Lung microvascular endothelial cell (primary cell): ENCODE measurements at regions not wholly inside any gene's neighbourhood (a gene's known extent, or its start where the extent isn't known, plus 50 kb on each side); places are given as distances from the start of the nearest gene placed in this dataset.
"Not testable (repeated sequence)": the region's sequence is repeated elsewhere in the genome, so short reads cannot be mapped to it uniquely, and the experiment has no call there.

Source experiments
- DNase-seq, 2 donors: peaks; one replicate each; pipeline versions ENCODE4 v3.0.0 to v3.0.0-alpha.2; 2010; ENCODE audit warnings: low read depth in 2 of 2

DNA sequence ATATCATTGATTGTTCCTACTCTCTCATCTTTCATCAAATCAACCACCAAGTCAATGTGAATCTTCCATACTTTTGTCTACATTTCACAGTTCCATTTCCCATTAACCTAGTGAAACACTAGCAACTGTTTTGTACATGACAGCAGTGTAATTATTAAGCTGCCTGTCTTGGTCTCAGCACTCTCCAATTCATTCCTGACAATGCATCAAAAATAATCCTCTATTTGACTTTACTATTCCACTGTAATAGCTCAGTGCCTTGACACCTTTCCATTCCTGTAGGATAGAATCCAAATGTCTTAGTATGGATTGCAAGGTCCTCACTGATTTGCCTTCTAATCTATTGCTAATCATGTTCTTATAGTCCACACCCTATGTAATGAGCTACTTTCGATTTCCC, 2405.8 kb downstream of the PCDH7 start:
- no peak for DNase-seq

DNA sequence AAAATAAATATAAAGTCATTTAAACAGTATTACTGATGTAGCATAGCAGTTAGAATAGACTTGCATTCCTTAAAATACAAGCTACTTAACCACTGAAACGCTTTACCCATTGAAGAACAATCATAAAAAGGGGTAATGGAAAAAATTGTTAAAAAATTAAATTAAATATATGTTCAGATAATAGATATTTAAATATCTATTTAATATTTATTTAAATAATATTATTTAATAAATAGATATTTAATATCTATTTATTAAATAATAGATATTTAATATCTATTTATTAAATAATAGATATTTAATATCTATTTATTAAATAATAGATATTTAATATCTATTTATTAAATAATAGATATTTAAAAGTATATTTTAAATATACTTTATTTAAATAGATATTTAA, 2410.5 kb downstream of the PCDH7 start:
- DNase-seq = not testable (repeated sequence)

DNA sequence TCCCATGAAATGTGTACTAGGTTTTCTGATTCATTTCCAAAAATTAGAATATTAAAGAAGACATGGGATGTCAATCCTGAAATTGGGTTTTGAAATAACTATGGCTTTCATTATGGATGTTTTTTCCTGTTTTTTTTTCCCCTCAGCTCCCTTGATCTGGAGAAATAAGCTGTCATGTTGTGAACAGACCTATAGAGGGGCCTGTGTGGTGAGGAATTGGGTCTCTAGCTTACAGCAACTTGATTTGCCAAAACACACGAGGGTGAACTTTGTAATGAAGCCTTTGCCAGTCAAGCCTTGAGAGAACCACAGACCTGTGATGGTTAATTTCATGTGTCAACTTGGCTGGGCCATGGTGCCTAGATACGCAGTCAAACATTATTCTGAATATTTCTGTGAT, 2413.6 kb downstream of the PCDH7 start:
- no peak for DNase-seq

DNA sequence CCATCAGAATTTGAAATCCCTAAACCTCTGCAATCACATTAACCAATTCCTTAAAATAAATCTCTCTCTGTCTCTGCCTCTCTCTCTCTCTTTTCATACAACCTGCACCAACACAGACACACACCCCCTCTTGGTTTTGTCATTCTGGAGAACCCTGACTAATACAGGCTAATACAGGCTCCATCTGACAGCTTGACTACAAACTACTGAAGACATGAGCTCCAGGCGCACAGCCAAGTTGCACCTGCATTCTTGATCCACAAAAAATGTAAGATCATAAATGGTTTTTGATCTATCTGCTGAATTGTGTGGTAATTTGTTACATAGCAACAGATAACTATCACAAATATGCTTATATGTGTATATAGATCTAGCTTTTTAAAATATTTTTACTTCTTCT, 2414.2 kb downstream of the PCDH7 start:
- no peak for DNase-seq

DNA sequence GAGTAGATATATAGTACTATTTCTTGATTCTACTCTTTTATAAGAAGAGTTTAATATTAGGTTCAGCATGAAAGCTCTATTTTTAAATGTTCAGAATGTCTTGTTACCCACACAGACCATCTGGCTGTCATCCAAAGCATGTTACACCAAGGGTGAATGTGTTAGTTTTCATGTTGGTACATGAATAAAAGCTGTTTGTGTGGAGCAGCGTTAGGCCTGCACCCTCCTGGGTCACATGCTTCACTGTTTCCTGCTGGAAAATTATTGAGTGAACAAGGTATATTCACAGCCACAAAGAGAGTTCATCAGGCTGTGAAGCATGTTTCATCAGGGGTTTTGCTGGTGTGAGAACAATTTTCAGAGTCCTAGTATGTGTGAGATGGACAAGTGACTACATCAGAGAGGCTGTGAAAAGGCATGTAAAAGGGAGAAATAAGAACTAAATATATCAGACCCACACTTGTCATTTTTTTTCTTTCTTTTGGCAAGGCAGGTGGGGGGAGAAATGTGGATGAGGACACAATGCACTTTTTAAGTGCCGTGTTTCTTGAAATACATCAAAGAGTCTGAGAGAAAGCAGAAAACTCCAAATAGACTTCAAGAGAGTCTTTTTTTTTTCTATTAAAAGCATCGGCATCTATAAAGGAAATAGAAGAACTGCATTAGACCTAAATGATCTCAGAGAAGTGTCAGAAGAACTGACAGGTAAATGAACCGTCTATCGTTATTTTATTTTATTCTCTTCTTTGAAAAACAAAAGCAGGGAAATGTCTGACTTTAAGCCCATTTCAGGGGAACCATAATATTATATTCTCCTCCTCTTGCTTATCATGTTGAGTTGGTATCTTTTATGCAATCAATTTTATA, 2429.7 kb downstream of the PCDH7 start:
- no peak for DNase-seq

DNA sequence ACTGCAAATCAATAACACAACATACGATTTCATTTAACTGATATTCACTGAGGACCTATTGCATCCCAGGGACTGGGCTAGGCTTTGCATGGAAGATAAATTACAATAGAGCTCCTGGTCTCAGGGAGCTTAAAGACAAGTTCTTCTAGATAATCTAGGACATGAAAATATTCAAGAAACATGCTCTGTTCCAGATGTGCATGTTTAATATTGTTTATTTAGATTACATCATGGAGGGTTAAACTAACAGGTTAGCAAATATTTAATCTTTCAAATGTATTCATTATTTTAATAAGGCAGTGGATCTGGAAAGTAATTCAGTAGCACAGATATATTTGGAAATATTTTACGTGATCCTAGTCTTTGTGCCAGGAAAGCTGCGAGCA, 2430.3 kb downstream of the PCDH7 start:
- DNase-seq = no peak

DNA sequence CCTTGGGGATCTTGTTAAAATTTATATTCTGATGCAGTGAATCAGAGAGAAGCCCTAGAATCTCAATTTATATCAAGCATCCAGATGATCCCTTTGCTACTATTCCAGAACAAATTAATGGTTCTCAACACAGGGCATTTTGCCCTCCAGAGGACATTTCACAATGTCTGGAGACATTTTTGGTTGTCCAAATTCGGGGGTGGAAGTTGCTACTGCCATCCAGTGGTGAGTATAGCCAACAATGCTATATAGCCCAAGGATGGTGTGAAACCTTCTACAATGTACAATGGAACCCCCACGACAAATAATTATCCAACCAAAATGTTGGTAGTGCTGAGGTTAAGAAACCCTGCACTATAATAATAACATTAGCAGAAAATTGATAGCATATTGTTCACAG, 2440.0 kb downstream of the PCDH7 start:
- no peak for DNase-seq

DNA sequence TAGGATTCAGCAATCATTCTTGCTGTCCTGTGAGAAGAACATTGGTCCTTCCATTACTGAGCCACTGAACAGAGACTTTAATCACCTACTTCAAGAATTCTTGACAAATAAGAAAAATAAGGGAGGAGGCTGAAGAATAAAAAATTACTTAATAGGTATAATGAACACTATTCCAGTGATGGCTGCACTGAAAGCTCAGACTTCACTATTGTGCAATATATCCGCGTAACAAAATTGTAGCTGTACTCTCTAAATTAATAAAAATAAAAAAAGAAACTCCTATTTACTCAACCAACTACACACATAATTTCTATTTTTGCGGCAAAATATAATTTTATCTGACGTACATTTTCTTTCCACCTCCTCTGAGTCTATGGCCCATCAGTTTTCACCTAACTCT, 2441.0 kb downstream of the PCDH7 start:
- no peak for DNase-seq

DNA sequence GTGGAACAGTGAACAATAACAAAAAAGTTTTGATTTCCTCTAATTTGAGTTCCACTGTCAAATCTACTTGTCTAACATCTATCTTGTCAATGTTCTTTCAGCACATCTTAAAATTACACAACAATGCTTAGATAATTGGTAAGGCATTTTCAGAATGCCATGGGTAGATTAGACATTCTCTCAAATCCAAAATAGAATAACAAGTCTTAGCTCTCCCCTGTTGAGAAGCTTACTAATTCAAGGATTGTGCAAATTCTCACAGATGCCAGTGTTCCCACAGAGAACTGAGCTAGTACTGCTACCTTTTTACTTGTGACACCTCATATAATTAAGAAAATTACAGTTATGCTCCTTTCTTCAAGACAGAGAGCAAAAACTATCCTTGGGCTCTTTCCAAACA, 2442.0 kb downstream of the PCDH7 start:
- no peak for DNase-seq

DNA sequence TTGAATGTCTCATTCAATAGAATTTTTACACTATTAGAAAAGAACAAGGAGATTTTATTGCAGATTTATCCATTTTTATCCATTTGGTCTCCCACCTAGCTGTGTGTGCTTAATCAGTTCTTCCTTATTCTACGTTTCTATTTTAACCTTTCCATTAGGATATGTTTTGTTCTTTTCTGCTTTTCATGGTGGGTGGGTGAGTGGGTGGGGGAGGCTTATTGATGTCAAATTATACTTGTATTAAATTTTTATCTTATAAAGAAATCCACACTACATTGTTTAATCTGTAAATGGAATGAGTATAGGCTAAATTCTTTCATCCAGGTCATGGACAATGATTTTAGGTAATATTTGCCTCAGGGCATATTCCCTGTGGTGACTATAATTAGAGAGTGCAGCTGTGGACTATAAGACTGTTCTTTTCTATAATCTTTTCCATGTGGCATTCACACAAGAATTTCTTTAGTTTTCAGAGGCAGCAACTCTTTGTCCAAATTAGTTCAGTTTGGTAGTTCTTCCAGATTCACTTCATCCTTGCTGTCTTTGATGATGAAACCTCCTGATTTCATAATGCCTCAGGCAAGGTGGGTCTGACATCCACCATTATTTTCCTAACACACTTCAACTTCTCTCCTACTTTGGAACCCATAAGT, 2451.8 kb downstream of the PCDH7 start:
- DNase-seq = no peak

DNA sequence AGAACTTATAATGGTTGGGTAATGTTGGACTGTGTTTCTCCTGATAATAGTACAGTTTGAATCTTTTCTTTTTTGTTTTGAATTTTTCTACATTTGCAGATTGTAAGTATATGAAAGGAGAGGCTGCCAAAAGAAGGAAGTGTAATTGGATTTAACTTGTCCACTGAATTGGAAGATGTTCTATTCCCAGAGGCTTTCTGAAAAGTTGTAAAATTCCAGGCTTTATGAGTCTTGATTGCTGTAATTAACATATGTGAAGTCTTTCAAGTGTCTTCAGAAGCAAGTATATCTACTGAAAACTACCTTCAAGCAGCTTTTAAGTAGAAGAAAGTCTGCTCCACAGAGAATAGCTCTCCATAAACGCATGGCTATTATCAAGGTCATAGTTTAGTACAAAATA, 2456.4 kb downstream of the PCDH7 start:
- DNase-seq = no peak

DNA sequence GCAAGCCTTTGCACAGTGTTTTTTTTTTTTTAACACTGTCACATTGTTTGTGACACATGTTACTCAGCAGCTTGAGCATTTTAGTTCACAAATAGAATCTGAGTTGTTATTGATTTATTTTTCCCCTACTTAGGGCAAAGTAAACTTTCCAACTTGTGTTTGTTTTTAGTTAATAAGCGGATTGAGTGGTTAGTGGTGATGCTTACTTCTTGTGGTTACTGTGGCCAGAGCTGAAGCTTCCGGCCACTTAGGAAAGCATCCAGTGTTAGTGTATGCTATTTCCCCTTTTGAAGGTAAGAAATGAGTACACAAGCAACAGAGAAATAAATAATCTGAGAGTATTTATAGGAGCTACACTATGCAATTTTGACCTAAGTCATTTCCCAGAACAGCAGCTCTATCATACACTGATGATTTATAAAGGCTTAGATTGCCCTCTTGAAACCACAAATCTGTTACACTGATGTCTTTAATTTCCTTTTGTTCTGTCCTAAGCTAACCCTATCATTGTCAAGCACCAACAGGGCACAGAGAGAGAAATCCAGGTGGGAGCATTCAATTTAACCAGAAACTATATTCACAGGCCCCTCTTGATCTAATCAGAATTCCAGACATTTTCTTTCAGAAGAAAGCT, 2464.6 kb downstream of the PCDH7 start:
- no peak for DNase-seq

DNA sequence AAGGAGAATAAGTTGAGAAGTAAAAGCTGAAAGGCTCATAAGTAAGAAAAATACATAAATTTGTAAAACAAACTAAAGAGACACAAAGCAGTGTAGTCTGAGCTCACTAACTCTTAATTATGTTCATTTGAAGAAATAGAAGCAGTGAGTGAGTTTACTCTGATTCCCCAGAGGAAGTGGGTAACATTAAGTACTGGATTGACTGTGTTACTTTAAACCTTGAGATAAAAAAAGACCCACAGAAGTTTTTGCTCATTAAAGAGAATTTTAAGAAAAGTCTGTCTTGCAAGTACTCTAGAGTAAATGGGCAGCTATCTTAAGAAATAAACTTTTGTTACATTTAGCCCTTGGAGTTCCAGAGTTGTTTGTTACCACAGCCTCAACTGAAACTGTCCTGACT, 2466.9 kb downstream of the PCDH7 start:
- no peak for DNase-seq

DNA sequence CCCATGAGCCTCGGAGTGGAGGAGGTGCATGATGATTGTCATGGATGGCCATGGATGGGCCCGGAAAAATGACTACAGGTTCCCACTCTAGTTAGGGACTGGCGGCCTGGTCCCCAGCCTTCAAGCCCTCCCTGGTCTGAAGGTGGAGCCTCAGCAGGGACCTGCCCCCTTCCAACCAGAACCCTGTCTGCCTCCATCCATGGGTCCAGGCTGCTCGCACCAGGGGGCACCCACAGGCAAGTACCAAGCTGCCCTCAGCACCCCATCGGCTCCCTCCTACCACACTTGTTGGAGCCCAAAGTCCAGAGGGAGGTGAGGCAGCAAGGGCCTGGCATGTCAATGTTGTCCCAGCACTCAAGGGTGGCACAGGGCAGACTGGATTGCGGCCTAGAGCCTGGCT, 2468.6 kb downstream of the PCDH7 start:
- DNase-seq = no peak

DNA sequence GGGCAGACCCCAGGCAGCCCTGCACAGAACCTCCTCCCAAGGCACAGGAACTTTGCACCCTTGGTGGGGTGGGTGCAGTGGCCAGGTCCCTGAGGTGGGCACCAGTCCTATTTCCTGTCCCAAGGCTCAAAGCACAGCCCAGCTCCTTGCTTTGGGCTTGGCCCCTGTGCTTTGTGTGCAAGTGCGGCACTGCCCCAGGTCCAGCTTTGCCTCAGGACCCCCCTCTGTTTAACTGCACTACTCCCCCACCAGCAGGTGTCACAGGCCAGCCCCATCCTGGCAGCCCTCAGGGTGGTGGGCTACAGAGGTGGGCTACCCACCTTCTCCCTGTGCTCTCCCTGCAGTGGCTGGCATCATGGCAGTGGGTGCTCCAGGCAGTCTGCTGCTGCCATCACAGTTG, 2469.0 kb downstream of the PCDH7 start:
- no peak for DNase-seq

DNA sequence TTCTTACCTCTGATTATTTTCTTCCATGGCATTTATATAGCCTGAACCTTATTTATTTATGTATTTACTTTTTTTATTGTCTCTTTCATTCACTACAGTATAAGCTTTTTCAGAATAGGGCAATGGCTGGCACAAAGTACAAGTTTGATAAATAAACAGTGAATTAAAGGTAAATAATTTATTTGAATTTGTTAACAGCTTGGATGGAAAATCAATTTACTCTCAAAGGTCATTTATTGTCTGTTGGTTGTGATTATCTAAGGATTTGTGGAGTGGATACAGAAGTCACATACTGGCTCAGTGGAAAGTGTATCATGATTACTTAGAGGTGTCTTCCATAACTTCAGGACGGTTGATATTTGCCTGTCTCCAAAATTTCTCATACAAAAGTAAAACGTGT, 2472.9 kb downstream of the PCDH7 start:
- DNase-seq = no peak

DNA sequence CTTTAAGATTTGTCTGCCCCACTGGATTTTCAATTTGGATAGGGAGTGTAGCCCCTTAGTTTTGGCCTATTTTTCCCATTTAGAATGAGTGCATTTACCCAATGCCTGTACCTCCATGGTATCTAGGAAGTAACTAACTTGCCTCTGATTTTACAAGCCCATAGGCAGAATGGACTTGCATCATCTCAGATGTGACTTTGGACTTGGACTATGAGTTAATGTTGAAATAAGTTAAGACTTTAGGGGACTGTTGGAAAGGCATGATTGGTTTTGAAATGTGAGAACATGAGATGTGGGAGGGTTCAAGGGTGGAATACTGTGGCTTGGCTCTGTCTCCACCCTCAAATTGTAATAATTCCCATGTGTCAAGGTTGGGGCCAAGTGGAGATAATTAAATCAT, 2480.2 kb downstream of the PCDH7 start:
- no peak for DNase-seq

DNA sequence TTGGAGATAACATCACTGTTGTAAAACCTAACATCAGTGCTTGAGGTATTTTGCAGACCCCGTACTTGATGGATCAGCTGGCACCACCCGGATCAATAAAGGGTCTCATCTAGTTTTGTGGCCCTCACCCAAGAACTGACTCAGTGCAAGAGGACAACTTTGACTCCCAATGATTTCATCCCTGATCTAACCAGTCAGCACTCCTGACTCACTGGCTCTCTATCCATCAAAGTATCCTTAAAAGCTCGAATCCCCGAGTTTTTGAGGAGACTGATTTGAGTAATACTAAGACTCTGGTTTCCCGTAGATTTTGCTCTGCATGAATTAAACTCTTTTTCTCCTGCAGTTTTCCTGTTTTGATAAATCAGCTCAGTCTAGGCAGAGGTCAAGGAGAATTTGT, 2498.1 kb downstream of the PCDH7 start:
- no peak for DNase-seq

DNA sequence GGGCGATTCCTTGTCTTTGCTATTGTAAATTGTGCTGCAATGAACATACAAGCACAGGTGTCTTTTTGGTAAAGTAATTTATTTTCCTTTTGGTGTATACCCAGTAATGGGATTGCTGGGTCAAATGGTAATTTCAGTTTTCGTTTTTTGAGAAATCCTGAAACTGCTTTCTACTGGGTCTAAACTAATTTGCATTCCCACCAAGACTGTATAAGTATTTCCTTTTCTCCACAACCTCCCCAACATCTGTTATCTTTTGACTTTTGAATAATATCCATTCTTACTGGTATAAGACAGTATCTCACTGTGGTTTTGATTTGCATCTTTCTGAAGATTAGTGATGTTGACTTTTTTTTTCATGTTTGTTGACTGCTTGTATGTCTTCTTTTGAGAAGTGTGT, 2506.0 kb downstream of the PCDH7 start:
- DNase-seq = no peak

DNA sequence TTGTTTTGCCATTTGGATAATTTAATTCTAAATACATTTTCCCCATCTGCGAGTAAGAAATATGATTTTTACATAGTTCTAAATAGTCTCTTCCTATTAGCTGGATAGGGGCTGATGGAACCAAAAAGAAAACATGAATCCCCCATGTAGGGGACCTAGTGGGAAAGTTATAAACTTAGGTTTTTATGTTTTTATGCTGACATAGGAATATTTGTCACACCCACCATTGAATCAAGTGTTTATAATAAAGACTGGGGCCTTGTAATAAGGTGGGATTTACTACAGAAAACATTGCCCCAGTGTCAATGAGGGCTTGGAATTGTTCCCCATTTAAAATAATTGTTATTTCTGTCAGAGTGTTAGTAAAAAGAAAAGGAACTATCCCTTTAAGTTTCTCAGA, 2506.6 kb downstream of the PCDH7 start:
- no peak for DNase-seq

DNA sequence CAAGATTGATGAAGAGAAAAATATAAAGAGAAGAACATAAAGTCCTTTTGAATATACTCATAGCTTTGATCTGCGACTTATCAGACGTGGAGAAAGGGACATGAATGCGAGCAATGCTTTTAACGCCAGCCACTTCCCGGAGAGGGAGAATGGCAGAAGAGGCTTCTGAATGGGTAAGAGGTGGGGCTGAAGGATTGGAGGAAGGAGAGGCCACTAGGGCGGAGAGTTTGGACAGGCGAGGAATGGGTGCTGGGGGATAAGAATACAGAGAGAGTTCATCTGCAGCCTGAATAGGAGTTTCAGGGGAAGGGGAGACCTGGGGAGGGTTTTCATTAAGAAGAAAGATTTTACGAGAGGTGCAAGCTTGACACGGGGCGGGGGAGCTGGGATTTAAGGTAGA, 2534.9 kb downstream of the PCDH7 start:
- no peak for DNase-seq

DNA sequence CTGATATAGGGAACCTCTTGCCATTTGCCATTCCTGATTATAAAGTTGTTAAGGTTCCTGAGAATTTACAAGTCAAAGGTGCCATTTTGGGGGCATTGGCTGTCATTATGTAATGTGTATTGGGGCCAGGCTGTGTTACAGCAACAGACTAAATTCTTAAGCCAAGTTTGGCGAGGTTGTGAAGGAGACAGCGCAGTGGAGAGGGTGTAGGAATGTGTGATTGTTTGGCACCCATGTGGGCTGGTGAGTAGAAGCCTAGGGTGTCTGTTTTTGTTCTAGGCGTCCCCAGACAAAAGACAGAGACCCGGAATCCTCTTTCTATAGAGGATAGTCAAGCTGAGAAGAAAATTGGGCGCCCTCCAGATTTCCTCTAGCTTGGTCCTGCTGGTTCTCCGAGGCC, 2535.3 kb downstream of the PCDH7 start:
- DNase-seq = no peak

DNA sequence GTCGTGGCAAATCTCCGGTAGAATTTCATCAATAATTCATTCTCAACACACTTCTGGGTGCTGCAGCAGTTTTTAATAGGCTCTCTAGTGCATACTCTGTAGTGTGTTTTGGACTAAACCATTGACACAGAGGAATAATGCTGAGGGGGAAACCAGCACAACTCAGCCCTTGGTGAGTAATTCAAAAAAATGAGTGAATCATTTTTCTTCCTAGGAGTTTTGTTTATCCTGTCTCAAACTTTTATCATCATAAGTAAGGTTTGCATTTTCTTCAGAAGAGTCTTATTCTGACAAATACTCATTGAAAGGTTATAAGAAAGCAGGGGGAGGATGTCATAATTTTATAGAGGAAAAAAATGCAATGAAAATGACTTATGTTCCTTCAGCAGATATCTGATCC, 2542.7 kb downstream of the PCDH7 start:
- no peak for DNase-seq
